Neural cell (in vitro differentiated cells): ENCODE measurements at regions not wholly inside any gene's neighbourhood (a gene's known extent, or its start where the extent isn't known, plus 50 kb on each side); places are given as distances from the start of the nearest gene placed in this dataset.
"Not testable (repeated sequence)": the region's sequence is repeated elsewhere in the genome, so short reads cannot be mapped to it uniquely, and the experiment has no call there.

ENCODE experiments used
- H2AFZ ChIP-seq: fragments of 200-600, 300-800 bp; sonication (generic), shearing (Covaris generic); 2 replicates; pipeline ENCODE4 v1.6.0; 2014; ENCODE audit warnings: low read depth, mild to moderate bottlenecking, antibody characterized with exemption, low read length, moderate library complexity
- H3F3A ChIP-seq: fragments of 200-600 bp; shearing (Covaris generic); 2 replicates; pipeline ENCODE4 v1.6.1; 2016; ENCODE audit warnings: mild to moderate bottlenecking, moderate library complexity, mixed read lengths, antibody characterized with exemption, low read length; ENCODE audit not compliant: insufficient read depth, poor library complexity, severe bottlenecking
- H3K27ac ChIP-seq: fragments of 200-600, 300-800 bp; sonication (generic), shearing (Covaris generic); 2 replicates; pipeline ENCODE4 v1.5.1; 2014; ENCODE audit warnings: mild to moderate bottlenecking, low read length, moderate library complexity
- H3K27me3 ChIP-seq: fragments of 300-800, 200-600 bp; sonication (generic), shearing (Covaris generic); 2 replicates; pipeline ENCODE4 v1.6.0; 2014; ENCODE audit warnings: mild to moderate bottlenecking, low read depth, low read length, moderate library complexity; ENCODE audit not compliant: insufficient read depth
- H3K36me3 ChIP-seq: fragments of 300-800, 200-600 bp; sonication (generic), shearing (Covaris generic); 2 replicates; pipeline ENCODE4 v1.5.1; 2014; ENCODE audit warnings: mild to moderate bottlenecking, antibody characterized with exemption, low read length, moderate library complexity; ENCODE audit not compliant: insufficient read depth
- H3K4me2 ChIP-seq: fragments of 300-800, 200-600 bp; sonication (generic), shearing (Covaris generic); 2 replicates; pipeline ENCODE4 v1.6.0; 2014; ENCODE audit warnings: mild to moderate bottlenecking, low read length
- H3K4me3 ChIP-seq: fragments of 300-800, 200-600 bp; sonication (generic), shearing (Covaris generic); 2 replicates; pipeline ENCODE4 v1.5.1; 2014; ENCODE audit warnings: mild to moderate bottlenecking, low read length, moderate library complexity
- H3K79me2 ChIP-seq: fragments of 200-600 bp; shearing (Covaris generic); replicated peaks from 2 replicates; pipeline ENCODE4 v1.6.0; 2014; ENCODE audit warnings: mild to moderate bottlenecking, low read length, moderate library complexity; ENCODE audit not compliant: insufficient read depth
- H3K9ac ChIP-seq: fragments of 300-800, 200-600 bp; sonication (generic), shearing (Covaris generic); 2 replicates; pipeline ENCODE4 v1.6.1; 2016; ENCODE audit warnings: mild to moderate bottlenecking, low read length, mixed read lengths
- H3K9me2 ChIP-seq: fragments of 200-600 bp; shearing (Covaris generic); 2 replicates; pipeline ENCODE4 v1.6.1; 2016; ENCODE audit warnings: mild to moderate bottlenecking, low read length, mixed read lengths; ENCODE audit not compliant: insufficient read depth
- H3K9me3 ChIP-seq: fragments of 200-600, 300-800 bp; sonication (generic), shearing (Covaris generic); 2 replicates; pipeline ENCODE4 v1.6.1; 2016; ENCODE audit warnings: mild to moderate bottlenecking, mixed run types, low read length, moderate library complexity, mixed read lengths
- H4K20me1 ChIP-seq: fragments of 200-600 bp; shearing (Covaris generic); 2 replicates; pipeline ENCODE4 v1.6.1; 2016; ENCODE audit warnings: mild to moderate bottlenecking, mixed run types; ENCODE audit not compliant: insufficient read depth
- EP300 ChIP-seq: fragments of 450-650 bp; conservative IDR thresholded peaks from 2 replicates; pipeline ENCODE4 v1.6.1; 2014; ENCODE audit warnings: antibody characterized with exemption, mild to moderate bottlenecking, moderate library complexity; ENCODE audit not compliant: poor library complexity, severe bottlenecking

DNA sequence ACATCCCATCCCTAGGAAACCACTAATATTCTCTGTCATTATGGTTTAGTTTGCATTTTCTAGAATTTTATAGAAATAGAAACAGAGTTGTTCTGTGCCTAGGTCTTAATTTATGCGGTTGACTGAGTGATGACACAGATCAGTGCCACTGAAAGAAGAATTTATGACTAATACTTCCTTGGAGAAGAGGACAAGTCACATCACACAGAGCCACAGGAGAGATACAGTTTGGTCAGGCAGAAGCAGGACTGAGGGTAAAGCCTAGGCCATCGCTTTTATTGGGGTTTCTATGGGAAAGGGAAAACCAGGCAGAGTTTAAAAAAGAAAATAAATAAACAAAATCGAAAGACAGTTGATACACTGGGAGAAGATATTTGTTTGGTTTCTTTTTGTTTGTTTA lies 99.3 kb downstream of the PRR15 start:
- not testable (repeated sequence) for H3K27ac ChIP-seq, H2AFZ ChIP-seq, H3K9me2 ChIP-seq, H3K4me2 ChIP-seq, H3K27me3 ChIP-seq, H4K20me1 ChIP-seq, H3K79me2 ChIP-seq, H3K9ac ChIP-seq, H3K9me3 ChIP-seq, H3K36me3 ChIP-seq, H3F3A ChIP-seq, H3K4me3 ChIP-seq

DNA sequence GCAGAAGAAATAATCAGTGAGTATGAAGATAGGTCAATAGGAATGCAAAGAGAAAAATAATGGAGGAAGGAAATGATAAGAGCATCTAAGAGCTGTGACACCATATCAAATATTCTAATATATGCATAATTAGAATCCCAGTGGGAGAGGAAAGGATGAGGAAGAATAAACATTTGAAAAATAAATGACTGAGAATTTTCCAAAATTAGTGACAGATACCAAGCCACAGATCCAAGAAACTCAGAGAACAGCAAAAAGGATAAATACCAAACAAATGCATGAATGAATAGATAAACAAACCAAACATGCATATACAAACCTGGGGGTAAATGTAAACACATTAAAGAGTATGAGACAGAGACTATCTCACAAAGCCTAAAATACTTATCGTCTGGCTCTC lies 101.4 kb downstream of the PRR15 start:
- H2AFZ ChIP-seq, H3K79me2 ChIP-seq, H3K4me3 ChIP-seq, H3K9ac ChIP-seq, H3K27me3 ChIP-seq, H3K4me2 ChIP-seq, H3K9me2 ChIP-seq, H3K36me3 ChIP-seq, H4K20me1 ChIP-seq, H3F3A ChIP-seq, H3K27ac ChIP-seq, H3K9me3 ChIP-seq: not testable (repeated sequence)

DNA sequence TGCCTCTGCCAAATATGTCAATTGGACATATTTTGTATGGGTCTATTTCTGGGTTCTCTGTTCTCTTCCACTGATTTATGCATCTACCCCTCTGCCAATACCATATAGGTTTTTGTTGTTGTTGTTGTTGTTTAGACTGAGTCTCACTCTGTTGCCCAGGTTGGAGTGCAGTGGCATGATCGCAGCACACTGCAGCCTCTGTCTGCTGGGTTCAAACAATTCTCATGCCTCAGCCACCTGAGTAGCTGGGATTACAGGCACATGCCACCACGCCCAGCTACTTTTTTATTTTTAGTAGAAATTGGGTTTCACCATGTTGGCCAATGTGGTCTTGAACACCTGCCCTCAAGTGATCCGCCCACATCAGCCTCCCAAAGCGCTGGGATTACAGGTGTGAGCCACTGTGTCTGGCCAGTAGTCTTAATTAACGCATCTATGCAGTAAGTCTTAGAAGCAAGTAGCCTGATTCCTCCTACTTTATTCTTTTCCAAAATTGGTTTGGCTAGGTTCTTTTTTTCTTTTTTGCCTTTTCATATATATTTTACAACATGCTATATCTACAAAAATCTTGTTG lies 103.5 kb downstream of the PRR15 start:
- not testable (repeated sequence) for H3K9me2 ChIP-seq, H3K9ac ChIP-seq, H3K36me3 ChIP-seq, H3K4me3 ChIP-seq, H3K79me2 ChIP-seq, H3K9me3 ChIP-seq, H3F3A ChIP-seq, H3K27ac ChIP-seq, H3K4me2 ChIP-seq, H3K27me3 ChIP-seq, H4K20me1 ChIP-seq, H2AFZ ChIP-seq

DNA sequence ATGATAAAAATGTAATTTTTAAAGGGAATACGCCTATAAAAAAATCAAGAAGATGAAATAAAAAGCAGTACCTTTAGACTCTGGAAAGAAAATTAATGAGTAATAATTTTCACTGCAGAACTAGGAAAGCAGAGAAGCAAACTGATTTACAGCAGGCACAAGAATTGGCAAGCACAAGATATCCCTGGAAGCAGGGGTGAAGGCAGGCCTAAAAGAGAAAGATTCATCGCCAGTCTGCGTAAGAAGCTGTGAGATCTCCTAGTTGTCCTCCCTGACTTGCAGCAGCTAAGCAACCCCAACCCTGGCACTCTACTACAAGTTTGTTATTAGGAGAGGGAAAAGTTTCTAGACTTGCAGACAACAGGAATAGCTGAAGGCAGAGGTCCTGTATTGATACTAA lies 107.7 kb downstream of the PRR15 start:
- not testable (repeated sequence) for H3K4me2 ChIP-seq, H3F3A ChIP-seq, H4K20me1 ChIP-seq, H3K79me2 ChIP-seq, H2AFZ ChIP-seq, H3K9me3 ChIP-seq, H3K36me3 ChIP-seq, H3K9ac ChIP-seq, H3K4me3 ChIP-seq, H3K9me2 ChIP-seq, H3K27ac ChIP-seq, H3K27me3 ChIP-seq

DNA sequence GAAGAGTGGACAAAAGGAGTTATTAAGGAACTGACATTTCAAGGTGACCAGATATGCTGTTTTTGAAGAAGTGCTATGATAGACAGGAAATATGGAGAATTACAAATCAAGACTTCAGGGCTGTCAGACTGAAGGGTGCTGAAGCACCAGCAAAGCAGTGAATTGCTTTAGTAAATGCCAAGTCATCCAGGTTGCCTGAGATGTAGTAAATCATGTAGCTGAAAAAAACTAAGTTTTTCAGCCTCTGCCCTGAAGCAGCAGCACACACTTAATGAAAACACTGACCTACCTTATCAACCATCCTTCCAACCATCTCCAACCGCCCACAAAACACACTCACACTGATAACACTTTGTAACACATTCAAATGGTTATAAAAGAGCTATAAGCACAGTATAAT lies 110.0 kb downstream of the PRR15 start:
- not testable (repeated sequence) for H2AFZ ChIP-seq, H4K20me1 ChIP-seq, H3K9me2 ChIP-seq, H3K36me3 ChIP-seq, H3K27ac ChIP-seq, H3F3A ChIP-seq, H3K79me2 ChIP-seq, H3K27me3 ChIP-seq, H3K9me3 ChIP-seq, H3K4me2 ChIP-seq, H3K4me3 ChIP-seq, H3K9ac ChIP-seq
- peak; percentile 57 for TF ChIP-seq EP300

DNA sequence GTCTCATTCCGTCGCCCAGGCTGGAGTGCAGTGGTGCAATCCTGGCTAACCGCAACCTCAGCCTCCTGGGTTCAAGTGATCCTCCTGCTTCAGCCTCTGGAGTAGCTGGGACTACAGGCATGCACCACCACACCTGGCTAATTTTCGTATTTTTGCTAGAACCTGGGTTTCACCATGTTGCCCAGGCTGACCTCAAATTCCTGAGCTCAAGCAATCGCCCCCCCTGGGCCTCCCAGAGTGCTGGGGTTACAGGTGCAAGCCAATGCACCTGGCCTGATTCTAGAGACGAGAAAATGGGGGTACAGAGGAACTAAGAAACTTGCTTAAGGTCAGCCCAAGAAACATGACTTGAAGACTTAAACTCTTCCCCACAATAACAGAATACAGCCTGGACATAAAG lies 111.0 kb downstream of the PRR15 start:
- not testable (repeated sequence) for H3K27ac ChIP-seq, H3K79me2 ChIP-seq, H3K9me3 ChIP-seq, H2AFZ ChIP-seq, H3K9ac ChIP-seq, H3K4me2 ChIP-seq, H3K4me3 ChIP-seq, H3K27me3 ChIP-seq, H3K36me3 ChIP-seq, H3K9me2 ChIP-seq, H3F3A ChIP-seq, H4K20me1 ChIP-seq

DNA sequence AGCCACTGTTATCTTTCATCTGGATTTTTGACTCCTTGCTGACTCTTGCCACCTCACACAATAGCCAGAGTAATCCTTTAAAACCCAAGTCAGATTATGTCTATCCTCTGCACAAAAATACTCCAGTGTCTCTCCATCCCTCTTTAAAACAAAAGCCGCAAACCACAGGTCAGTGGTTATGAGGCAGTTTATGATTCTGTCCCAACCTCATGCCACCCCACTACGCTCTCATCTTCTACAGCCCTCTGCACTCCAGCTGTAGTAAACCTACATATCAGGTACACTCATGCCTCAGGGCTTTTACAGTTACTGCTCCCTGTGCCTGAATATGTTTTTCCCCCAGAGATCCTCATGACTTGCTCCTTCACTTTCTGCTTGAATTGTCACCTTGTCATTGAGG lies 113.6 kb downstream of the PRR15 start:
- H3K4me3 ChIP-seq, H3K9me2 ChIP-seq, H3K27ac ChIP-seq, H3K9me3 ChIP-seq, H3F3A ChIP-seq, H3K4me2 ChIP-seq, H3K79me2 ChIP-seq, H2AFZ ChIP-seq, H3K27me3 ChIP-seq, H3K9ac ChIP-seq, H3K36me3 ChIP-seq, H4K20me1 ChIP-seq: not testable (repeated sequence)

DNA sequence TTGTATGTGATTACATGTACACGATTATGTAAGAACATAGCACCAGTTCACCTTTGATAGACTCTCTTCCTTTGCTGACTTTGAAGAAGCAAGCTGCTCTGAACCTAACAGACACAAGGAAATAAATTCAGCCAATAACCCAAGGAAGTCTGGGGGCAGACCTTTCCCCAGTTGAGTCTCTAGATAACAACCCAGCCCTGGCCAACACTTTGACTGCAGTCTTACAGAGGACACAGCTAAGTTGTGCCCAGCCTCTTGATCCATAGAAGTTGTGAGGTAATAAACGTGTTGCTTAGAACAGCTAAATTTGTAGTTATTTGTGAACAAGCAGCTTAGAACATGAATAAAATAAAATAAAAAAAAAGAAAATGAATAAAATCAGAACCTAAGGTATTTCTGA lies 116.3 kb downstream of the PRR15 start:
- not testable (repeated sequence) for H3K4me3 ChIP-seq, H3K27me3 ChIP-seq, H3K36me3 ChIP-seq, H3K9me3 ChIP-seq, H3K9me2 ChIP-seq, H3K79me2 ChIP-seq, H3F3A ChIP-seq, H4K20me1 ChIP-seq, H3K4me2 ChIP-seq, H3K27ac ChIP-seq, H2AFZ ChIP-seq, H3K9ac ChIP-seq
